Liver (tissue), 8 donors: ENCODE measurements at regions not wholly inside any gene's neighbourhood (a gene's known extent, or its start where the extent isn't known, plus 50 kb on each side); places are given as distances from the start of the nearest gene placed in this dataset.

ENCODE experiments used
- DNase-seq: peaks from one replicate; pipeline ENCODE4 v3.0.0-alpha.2; 2017; ENCODE audit warnings: low spot score
- H3K27ac ChIP-seq, 2 donors: one replicate each; pipeline ENCODE4 v1.7.0; 2013; ENCODE audit warnings: inconsistent platforms in 2 of 2, low read length in 2 of 2, control low read depth in 1 of 2, low read depth in 1 of 2, mild to moderate bottlenecking in 1 of 2
- H3K27me3 ChIP-seq, 4 donors: one replicate each; pipeline versions ENCODE4 v1.6.1 to v1.7.0; 2013; ENCODE audit warnings: low read length in 3 of 4, inconsistent platforms in 1 of 4, mild to moderate bottlenecking in 1 of 4, moderate library complexity in 1 of 4; ENCODE audit not compliant: control insufficient read depth in 4 of 4, insufficient read depth in 4 of 4
- H3K36me3 ChIP-seq, 4 donors: one replicate each; pipeline versions ENCODE4 v1.6.1 to v1.7.0; 2013; ENCODE audit warnings: low read length in 3 of 4, mild to moderate bottlenecking in 3 of 4, low read depth in 1 of 4, moderate library complexity in 1 of 4; ENCODE audit not compliant: control insufficient read depth in 4 of 4, insufficient read depth in 3 of 4
- H3K4me1 ChIP-seq, 4 donors: one replicate each; pipeline versions ENCODE4 v1.6.1 to v1.7.0; 2013; ENCODE audit warnings: low read length in 3 of 4, mild to moderate bottlenecking in 3 of 4, moderate library complexity in 1 of 4; ENCODE audit not compliant: control insufficient read depth in 4 of 4, insufficient read depth in 4 of 4
- H3K4me3 ChIP-seq, 3 donors: one replicate each; pipeline versions ENCODE4 v1.6.1 to v1.7.0; 2013; ENCODE audit warnings: low read length in 3 of 3, control low read depth in 1 of 3, low read depth in 1 of 3, mild to moderate bottlenecking in 1 of 3
- H3K9ac ChIP-seq, 2 donors: one replicate each; pipeline ENCODE4 v1.7.0; 2013; ENCODE audit warnings: low read length in 2 of 2, mild to moderate bottlenecking in 2 of 2, moderate library complexity in 2 of 2, control low read depth in 1 of 2, low read depth in 1 of 2
- H3K9me3 ChIP-seq, 4 donors: one replicate each; pipeline versions ENCODE4 v1.6.1 to v1.7.0; 2013; ENCODE audit warnings: low read length in 3 of 4; ENCODE audit not compliant: control insufficient read depth in 4 of 4
- CTCF ChIP-seq: fragments of 150-350 bp; IDR thresholded peaks from 2 replicates; pipeline ENCODE4 v1.5.1; 2017; ENCODE audit warnings: improper control_type of control experiment, low read depth, low read length; ENCODE audit not compliant: missing input control
- EGR1 ChIP-seq, 2 donors: IDR thresholded peaks; 2 replicates each; pipeline ENCODE4 v1.6.1; 2016 to 2018; ENCODE audit warnings: antibody characterized with exemption in 2 of 2, low read depth in 2 of 2
- FOXA2 ChIP-seq: IDR thresholded peaks from 2 replicates; pipeline ENCODE4 v1.6.1; 2016; ENCODE audit warnings: antibody characterized with exemption
- MAX ChIP-seq: IDR thresholded peaks from 2 replicates; pipeline ENCODE4 v1.6.1; 2016; ENCODE audit warnings: antibody characterized with exemption
- NR2F2 ChIP-seq: IDR thresholded peaks from 2 replicates; pipeline ENCODE4 v1.6.1; 2016; ENCODE audit warnings: antibody characterized with exemption
- RAD21 ChIP-seq, 2 donors: IDR thresholded peaks; 2 replicates each; pipeline ENCODE4 v1.6.1; 2016; ENCODE audit warnings: antibody characterized with exemption in 2 of 2, mild to moderate bottlenecking in 2 of 2
- REST ChIP-seq: IDR thresholded peaks from 2 replicates; pipeline ENCODE4 v1.6.1; 2016; ENCODE audit warnings: antibody characterized with exemption, mild to moderate bottlenecking
- RXRA ChIP-seq, 2 donors: IDR thresholded peaks; 2 replicates each; pipeline ENCODE4 v1.6.1; 2017 to 2018; ENCODE audit warnings: antibody characterized with exemption in 2 of 2, mild to moderate bottlenecking in 1 of 2
- SP1 ChIP-seq: IDR thresholded peaks from 2 replicates; pipeline ENCODE4 v1.6.1; 2018; ENCODE audit warnings: antibody characterized with exemption, mild to moderate bottlenecking
- YY1 ChIP-seq: IDR thresholded peaks from 2 replicates; pipeline ENCODE4 v1.6.1; 2016; ENCODE audit warnings: antibody characterized with exemption, mild to moderate bottlenecking
- ZBTB33 ChIP-seq: IDR thresholded peaks from 2 replicates; pipeline ENCODE4 v1.6.1; 2016; ENCODE audit warnings: antibody characterized with exemption
- WGBS: extraction: QIAGEN DNeasy Blood & Tissue Kit; methylation state at CpG from one replicate; pipeline ENCODE4 v1.1.7; 2013; 5-methylcytosine and 5-hydroxymethylcytosine counted together
- donor health status: healthy.
- donor health status: healthy.
- donor health status: healthy.
- donor health status: healthy.
- donor health status: healthy.

- peaks cover 0 to 1% (median 0%) of the 10 kb centered on the region in 4 donors for H3K9me3 ChIP-seq
- no peak overlapping the region for H3K9ac ChIP-seq
- TF ChIP-seq CTCF (no peak), RXRA (IDR thresholded peaks at IDR 0.05) (peak in 1 of 2 donors; percentile 40), MAX (no peak), FOXA2 (no peak)
- no peak overlapping the region for H3K27ac ChIP-seq
- no peaks in the 10 kb centered on the region for H3K27me3 ChIP-seq
- no peak for DNase-seq
- WGBS = 69% methylated on average over 3 of the region's 3 CpGs
- H3K4me1 ChIP-seq = peaks cover 2 to 10% (median 3%) of the 10 kb centered on the region in 4 donors
- no peaks in the 10 kb centered on the region for H3K36me3 ChIP-seq
- H3K4me3 ChIP-seq = no peak overlapping the region
These were observed 57.9 kb upstream of the RNU6-1 start for GRCh38 chr15:67897646-67898339.

- Histone ChIP-seq H3K27ac (peak overlapping the region in 1 of 2 donors; percentile 40), H3K9ac (no peak overlapping the region), H3K4me1 (peaks cover 2 to 13% (median 5%) of the 10 kb centered on the region in 4 donors), H3K27me3 (no peaks in the 10 kb centered on the region), H3K36me3 (no peaks in the 10 kb centered on the region), H3K4me3 (no peak overlapping the region), H3K9me3 (no peaks in the 10 kb centered on the region)
- WGBS = 59% methylated on average over 9 of the region's 9 CpGs
- DNase-seq = no peak
- TF ChIP-seq EGR1 (IDR thresholded peaks at IDR 0.05; ENCODE audit: low read depth in 2 of 2) = no peak
- TF ChIP-seq REST = peak; percentile 33
- peak; percentile 13 to 56 for TF ChIP-seq RXRA (IDR thresholded peaks at IDR 0.05)
- TF ChIP-seq YY1 = peak; percentile 26
These were observed 59.9 kb upstream of the RNU6-1 start for GRCh38 chr15:67899596-67900283.

- DNase-seq = no peak
- no peak overlapping the region for H3K9ac ChIP-seq
- TF ChIP-seq YY1 (no peak), MAX (no peak), ZBTB33 (no peak), REST (no peak), RXRA (IDR thresholded peaks at IDR 0.05) (no peak), NR2F2 (no peak), SP1 (no peak), EGR1 (IDR thresholded peaks at IDR 0.05; ENCODE audit: low read depth in 2 of 2) (no peak), RAD21 (IDR thresholded peaks at IDR 0.05) (no peak)
- H3K4me1 ChIP-seq = peaks cover 2 to 13% (median 5%) of the 10 kb centered on the region in 4 donors
- H3K27ac ChIP-seq = no peak overlapping the region
- H3K36me3 ChIP-seq = no peaks in the 10 kb centered on the region
- H3K27me3 ChIP-seq = no peaks in the 10 kb centered on the region
- H3K9me3 ChIP-seq = no peaks in the 10 kb centered on the region
- no peak overlapping the region for H3K4me3 ChIP-seq
- 98% methylated on average over 2 of the region's 2 CpGs for WGBS
These were observed 60.8 kb upstream of the RNU6-1 start for GRCh38 chr15:67900621-67901147.
